Right cardiac atrium (tissue), 5 donors: ENCODE measurements at regions not wholly inside any gene's neighbourhood (a gene's known extent, or its start where the extent isn't known, plus 50 kb on each side); places are given as distances from the start of the nearest gene placed in this dataset.

ENCODE experiments used
- ATAC-seq, 2 donors: fragments of 200-7000 bp; cut with Tn5 transposase; one replicate each; pipeline versions ENCODE4 v1.8.0 to v1.9.1; 2020; ENCODE audit warnings: moderate library complexity in 2 of 2, mild to moderate bottlenecking in 1 of 2
- DNase-seq, 3 donors: peaks; one replicate each; pipeline ENCODE4 v3.0.0-alpha.2; 2020
- H3K27ac ChIP-seq: one replicate; pipeline ENCODE4 v1.5.1; 2013; ENCODE audit warnings: mild to moderate bottlenecking, low read length, control low read depth, moderate library complexity
- H3K27me3 ChIP-seq: one replicate; pipeline ENCODE4 v1.6.1; 2013; ENCODE audit not compliant: control insufficient read depth, insufficient read depth
- H3K4me1 ChIP-seq: one replicate; pipeline ENCODE4 v1.6.1; 2013; ENCODE audit warnings: low read length; ENCODE audit not compliant: control insufficient read depth, insufficient read depth
- H3K4me3 ChIP-seq: one replicate; pipeline ENCODE4 v1.5.1; 2013; ENCODE audit warnings: low read length, control low read depth
- H3K9me3 ChIP-seq: one replicate; pipeline ENCODE4 v1.6.1; 2013; ENCODE audit warnings: low read length; ENCODE audit not compliant: control insufficient read depth
- WGBS: extraction: QIAGEN DNeasy Blood & Tissue Kit; methylation state at CpG from one replicate; pipeline ENCODE4 v1.1.7; 2013; 5-methylcytosine and 5-hydroxymethylcytosine counted together
- intact Hi-C, 4 donors: fragments of 100-400 bp; cut with DNase I; formaldehyde crosslinking; loops; one replicate each; pipeline versions ENCODE4 v1.11.0 to v1.14.0; 2022 to 2023
- donor health status: healthy with polysubstance abuse.
- donor health status: DM: no; HTN: yes; CAD: no.
- donor health status: DM: no; HTN: no; CAD: no.
- donor health status: DM: no; HTN: yes; CAD: no; lungs with severe emphysema.
- donor health status: DM: yes; HTN: yes; CAD: no.

- Histone ChIP-seq H3K27me3 (no peaks in the 10 kb centered on the region), H3K4me3 (no peak overlapping the region), H3K4me1 (no peaks in the 10 kb centered on the region), H3K9me3 (no peaks in the 10 kb centered on the region), H3K27ac (no peak overlapping the region)
- no peak for DNase-seq
- ATAC-seq, result no peak
- intact Hi-C loops, result no loop called here
- 78% methylated on average over 1 of the region's 1 CpG for WGBS
These were observed 832.9 kb downstream of the OTOL1 start for GRCh38 chr3:162329514-162329913.

GRCh38 chr3:162332344-162332743 lies 835.7 kb downstream of the OTOL1 start:
- Histone ChIP-seq H3K27ac (no peak overlapping the region), H3K9me3 (no peaks in the 10 kb centered on the region), H3K27me3 (no peaks in the 10 kb centered on the region), H3K4me3 (no peak overlapping the region), H3K4me1 (no peaks in the 10 kb centered on the region)
- no peak for ATAC-seq
- intact Hi-C loops, result no loop called here
- no peak for DNase-seq
- 73% methylated on average over 3 of the region's 3 CpGs for WGBS

GRCh38 chr3:162334537-162334936 lies 837.9 kb downstream of the OTOL1 start:
- intact Hi-C loops, result no loop called here
- H3K4me3 ChIP-seq, result no peak overlapping the region

GRCh38 chr3:162337630-162338029 lies 841.0 kb downstream of the OTOL1 start:
- H3K4me3 ChIP-seq, result no peak overlapping the region
- no peaks in the 10 kb centered on the region for H3K27me3 ChIP-seq
- H3K4me1 ChIP-seq, result no peaks in the 10 kb centered on the region
- WGBS, result 78% methylated on average over 1 of the region's 1 CpG
- H3K9me3 ChIP-seq, result no peaks in the 10 kb centered on the region
- intact Hi-C loops, result no loop called here
- H3K27ac ChIP-seq, result no peak overlapping the region
- ATAC-seq, result no peak
- no peak for DNase-seq

More at GRCh38 chr3:162334537-162334936, 837.9 kb downstream of the OTOL1 start:
- Histone ChIP-seq H3K9me3 (no peaks in the 10 kb centered on the region), H3K4me1 (no peaks in the 10 kb centered on the region), H3K27ac (no peak overlapping the region), H3K27me3 (no peaks in the 10 kb centered on the region)
- DNase-seq (no peak), ATAC-seq (no peak)
- WGBS, result 82% methylated on average over 3 of the region's 3 CpGs

- H3K27ac ChIP-seq, result no peak overlapping the region
- no peaks in the 10 kb centered on the region for H3K9me3 ChIP-seq
- intact Hi-C loops, result no loop called here
- H3K4me1 ChIP-seq, result no peaks in the 10 kb centered on the region
- no peak overlapping the region for H3K4me3 ChIP-seq
- H3K27me3 ChIP-seq, result no peaks in the 10 kb centered on the region
- ATAC-seq (no peak), DNase-seq (no peak)
These were observed 841.9 kb downstream of the OTOL1 start for GRCh38 chr3:162338514-162338913.

GRCh38 chr3:162348912-162349311 lies 852.3 kb downstream of the OTOL1 start:
- H3K27me3 ChIP-seq, result no peaks in the 10 kb centered on the region
- DNase-seq, result no peak
- no peak overlapping the region for H3K4me3 ChIP-seq
- ATAC-seq, result no peak
- WGBS, result 41% methylated on average over 2 of the region's 2 CpGs
- intact Hi-C loops, result no loop called here
- H3K9me3 ChIP-seq, result no peaks in the 10 kb centered on the region
- no peaks in the 10 kb centered on the region for H3K4me1 ChIP-seq
- H3K27ac ChIP-seq, result no peak overlapping the region

- no peak overlapping the region for H3K27ac ChIP-seq
- 48% methylated on average over 2 of the region's 2 CpGs for WGBS
- no peak for ATAC-seq
These were observed 856.8 kb downstream of the OTOL1 start for GRCh38 chr3:162353414-162353813.

GRCh38 chr3:162354356-162354755 lies 857.7 kb downstream of the OTOL1 start:
- Histone ChIP-seq H3K9me3 (no peaks in the 10 kb centered on the region), H3K27ac (no peak overlapping the region), H3K4me3 (no peak overlapping the region), H3K4me1 (no peaks in the 10 kb centered on the region), H3K27me3 (no peaks in the 10 kb centered on the region)
- ATAC-seq (no peak), DNase-seq (no peak)
- intact Hi-C loops, result loop anchor here in 1 of 4 donors (10.0 kb wide), 1 partner anchor 60 kb away; no protein-coding TSS in a partner anchor
- 82% methylated on average over 1 of the region's 1 CpG for WGBS

More at GRCh38 chr3:162353414-162353813, 856.8 kb downstream of the OTOL1 start:
- DNase-seq, result no peak
- Histone ChIP-seq H3K9me3 (no peaks in the 10 kb centered on the region), H3K4me1 (no peaks in the 10 kb centered on the region), H3K27me3 (no peaks in the 10 kb centered on the region), H3K4me3 (no peak overlapping the region)
- intact Hi-C loops, result loop anchor here in 1 of 4 donors (10.0 kb wide), 1 partner anchor 59 kb away; no protein-coding TSS in a partner anchor

GRCh38 chr3:162365066-162365719 lies 868.6 kb downstream of the OTOL1 start:
- no peak overlapping the region for H3K4me3 ChIP-seq
- DNase-seq (no peak), ATAC-seq (peak; percentile 64 to 72)
- 51% methylated on average over 4 of the region's 4 CpGs for WGBS
- intact Hi-C loops, result no loop called here
- H3K9me3 ChIP-seq, result no peaks in the 10 kb centered on the region
- no peaks in the 10 kb centered on the region for H3K27me3 ChIP-seq
- no peak overlapping the region for H3K27ac ChIP-seq
- peaks cover 2% of the 10 kb centered on the region for H3K4me1 ChIP-seq

GRCh38 chr3:162366166-162366766 lies 869.7 kb downstream of the OTOL1 start:
- WGBS, result 61% methylated on average over 4 of the region's 4 CpGs
- no peak overlapping the region for H3K4me3 ChIP-seq
- no peaks in the 10 kb centered on the region for H3K27me3 ChIP-seq
- no peaks in the 10 kb centered on the region for H3K9me3 ChIP-seq
- ATAC-seq (peak; percentile 31 to 74), DNase-seq (no peak)
- no peak overlapping the region for H3K27ac ChIP-seq
- intact Hi-C loops, result no loop called here
- peaks cover 2% of the 10 kb centered on the region for H3K4me1 ChIP-seq

GRCh38 chr3:162367429-162368260 lies 871.0 kb downstream of the OTOL1 start:
- Histone ChIP-seq H3K27me3 (no peaks in the 10 kb centered on the region), H3K4me1 (peaks cover 2% of the 10 kb centered on the region), H3K4me3 (no peak overlapping the region), H3K9me3 (no peaks in the 10 kb centered on the region), H3K27ac (peak overlapping the region; percentile 81)
- intact Hi-C loops, result no loop called here
- WGBS, result 18% methylated on average over 3 of the region's 3 CpGs
- DNase-seq, result no peak
- peak in 1 of 2 donors; percentile 17 for ATAC-seq
